CD14-positive monocyte (primary cell): ENCODE measurements at regions not wholly inside any gene's neighbourhood (a gene's known extent, or its start where the extent isn't known, plus 50 kb on each side); places are given as distances from the start of the nearest gene placed in this dataset.

Experiments
- DNase-seq, 3 donors: peaks; one replicate each; pipeline ENCODE4 v3.0.0-alpha.2; 2011 to 2022
- H2AFZ ChIP-seq: 2 replicates; pipeline ENCODE4 v1.6.0; 2012; ENCODE audit warnings: mild to moderate bottlenecking, low read depth, low read length, inconsistent platforms; ENCODE audit not compliant: insufficient read depth, poor library complexity, severe bottlenecking
- H3K27ac ChIP-seq, 2 donors: 1 replicate in 1 of 2; 2 replicates in 1 of 2; pipeline ENCODE4 v1.5.1; 2012 to 2013; ENCODE audit warnings: low read length in 2 of 2, control low read depth in 1 of 2, inconsistent platforms in 1 of 2, low read depth in 1 of 2, mild to moderate bottlenecking in 1 of 2
- H3K27me3 ChIP-seq, 2 donors: one replicate each; pipeline versions ENCODE4 v1.6.0 to v1.6.1; 2011 to 2013; ENCODE audit warnings: low read length in 2 of 2; ENCODE audit not compliant: control insufficient read depth in 2 of 2, insufficient read depth in 2 of 2
- H3K36me3 ChIP-seq, 2 donors: replicated peaks in 1 of 2; 1 replicate in 1 of 2; 2 replicates in 1 of 2; pipeline versions ENCODE4 v1.5.1 to v1.6.1; 2012 to 2013; ENCODE audit warnings: low read length in 2 of 2, control low read depth in 1 of 2, inconsistent platforms in 1 of 2, mild to moderate bottlenecking in 1 of 2; ENCODE audit not compliant: insufficient read depth in 2 of 2, control insufficient read depth in 1 of 2
- H3K4me1 ChIP-seq, 2 donors: 1 replicate in 1 of 2; 2 replicates in 1 of 2; pipeline versions ENCODE4 v1.5.1 to v1.6.1; 2012 to 2013; ENCODE audit warnings: low read length in 2 of 2, control low read depth in 1 of 2, inconsistent platforms in 1 of 2, mild to moderate bottlenecking in 1 of 2, moderate library complexity in 1 of 2; ENCODE audit not compliant: insufficient read depth in 2 of 2, control insufficient read depth in 1 of 2
- H3K4me2 ChIP-seq: replicated peaks from 2 replicates; pipeline ENCODE3; 2012; ENCODE audit warnings: low read length, moderate library complexity, mild to moderate bottlenecking; ENCODE audit not compliant: poor library complexity, severe bottlenecking; ENCODE audit errors: extremely low read depth
- H3K4me3 ChIP-seq, 3 experiments: fragments of 200-600 bp in 1 of 3; sonication (generic) in 1 of 3; replicated peaks in 1 of 3; 1 replicate in 2 of 3; 2 replicates in 1 of 3; pipeline ENCODE4 v1.5.1; 2011 to 2013; ENCODE audit warnings: low read length in 3 of 3, mild to moderate bottlenecking in 3 of 3, control low read depth in 2 of 3, low read depth in 2 of 3, inconsistent platforms in 1 of 3, moderate library complexity in 1 of 3
- H3K79me2 ChIP-seq: 2 replicates; pipeline ENCODE4 v1.6.0; 2012; ENCODE audit warnings: mild to moderate bottlenecking, control low read depth, inconsistent platforms, low read length, moderate library complexity; ENCODE audit not compliant: insufficient read depth
- H3K9ac ChIP-seq: 2 replicates; pipeline ENCODE4 v1.6.0; 2017; ENCODE audit warnings: low read length, mild to moderate bottlenecking; ENCODE audit not compliant: insufficient read depth, poor library complexity, severe bottlenecking
- H3K9me3 ChIP-seq, 2 donors: replicated peaks in 1 of 2; 1 replicate in 1 of 2; 2 replicates in 1 of 2; pipeline versions ENCODE4 v1.5.1 to v1.6.1; 2012 to 2013; ENCODE audit warnings: low read length in 2 of 2, control low read depth in 1 of 2; ENCODE audit not compliant: control insufficient read depth in 1 of 2, insufficient read depth in 1 of 2
- H4K20me1 ChIP-seq: 2 replicates; pipeline ENCODE4 v1.6.0; 2012; ENCODE audit warnings: mild to moderate bottlenecking, low read length, control low read depth, moderate library complexity; ENCODE audit not compliant: insufficient read depth
- H3K27ac Mint-ChIP-seq, 7 donors: one replicate each; pipeline ENCODE4 v1.8.0; 2020; ENCODE audit warnings: mild to moderate bottlenecking in 7 of 7, mixed read lengths in 7 of 7, moderate library complexity in 6 of 7, inconsistent platforms in 2 of 7
- H3K27me3 Mint-ChIP-seq, 3 donors: one replicate each; pipeline ENCODE4 v1.8.0; 2021 to 2022; ENCODE audit warnings: low read depth in 3 of 3, mild to moderate bottlenecking in 3 of 3, mixed read lengths in 3 of 3, moderate library complexity in 3 of 3, inconsistent platforms in 1 of 3
- H3K36me3 Mint-ChIP-seq, 2 donors: one replicate each; pipeline ENCODE4 v1.8.0; 2020; ENCODE audit warnings: mixed read lengths in 2 of 2, inconsistent platforms in 1 of 2, mild to moderate bottlenecking in 1 of 2
- H3K4me1 Mint-ChIP-seq: one replicate; pipeline ENCODE4 v1.8.0; 2020; ENCODE audit warnings: mild to moderate bottlenecking, mixed read lengths
- H3K4me3 Mint-ChIP-seq, 2 donors: one replicate each; pipeline ENCODE4 v1.8.0; 2020; ENCODE audit warnings: mild to moderate bottlenecking in 2 of 2, mixed read lengths in 2 of 2, moderate library complexity in 1 of 2
- H3K9me3 Mint-ChIP-seq, 7 donors: one replicate each; pipeline ENCODE4 v1.8.0; 2020 to 2022; ENCODE audit warnings: mixed read lengths in 7 of 7, mild to moderate bottlenecking in 6 of 7, moderate library complexity in 6 of 7, inconsistent platforms in 2 of 7
- CTCF ChIP-seq: fragments of 200-600 bp; IDR thresholded peaks from one replicate; pipeline ENCODE4 v1.8.0; 2022; ENCODE audit warnings: antibody characterized with exemption, mild to moderate bottlenecking
- WGBS: methylation state at CpG from one replicate; pipeline ENCODE4 v1.1.5; 2013; ENCODE audit warnings: missing lambda C conversion rate; ENCODE audit not compliant: insufficient coverage; 5-methylcytosine and 5-hydroxymethylcytosine counted together
- intact Hi-C, 2 donors: fragments of 100-400 bp; cut with micrococcal nuclease; formaldehyde crosslinking; loops; one replicate each; pipeline versions ENCODE4 v1.15.0 to v1.15.1; 2023

DNA sequence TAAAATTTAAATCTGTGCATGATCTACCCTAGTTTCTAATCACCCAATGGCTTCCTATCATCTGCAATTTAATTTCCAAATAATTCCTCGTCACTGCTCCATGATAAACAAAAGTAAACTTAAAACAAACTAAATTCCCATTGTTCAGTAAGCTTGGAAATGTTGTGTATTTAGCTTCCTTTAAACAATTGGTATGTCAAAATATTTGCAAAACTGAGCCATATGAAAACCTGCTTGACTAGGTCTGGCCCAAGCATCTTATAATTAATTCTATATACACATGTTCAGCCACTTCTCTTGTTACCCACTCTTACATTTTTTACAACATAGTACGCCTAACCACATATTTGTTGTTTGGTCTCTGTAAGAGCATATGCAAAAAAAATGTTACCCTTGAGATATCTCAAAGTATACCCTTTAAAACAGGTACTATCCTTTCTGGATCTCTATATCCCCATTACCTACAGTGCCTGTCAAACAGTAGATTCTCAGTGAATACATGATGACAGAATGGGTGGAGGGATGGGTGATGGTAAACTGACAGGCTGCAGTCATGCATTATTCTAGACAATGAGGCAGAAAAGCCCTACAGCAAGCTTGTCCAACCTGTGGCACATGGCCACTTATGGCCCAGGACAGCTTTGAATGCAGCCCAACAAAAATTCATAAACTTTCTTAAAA is 1277.9 kb upstream of the TENM4 start:
- H3K4me3 ChIP-seq: no peak overlapping the region
- no peak overlapping the region for H3K27ac ChIP-seq
- H3K4me1 Mint-ChIP-seq: no peaks in the 10 kb centered on the region
- H3K4me1 ChIP-seq: no peaks in the 10 kb centered on the region
- no peaks in the 10 kb centered on the region for H3K36me3 ChIP-seq
- no peak for DNase-seq
- H3K9me3 Mint-ChIP-seq: no peaks in the 10 kb centered on the region
- H2AFZ ChIP-seq: no peak overlapping the region
- H4K20me1 ChIP-seq: no peaks in the 10 kb centered on the region
- no peak overlapping the region for H3K4me2 ChIP-seq
- peaks cover 0 to 1% (median 0%) of the 10 kb centered on the region in 3 donors for H3K27me3 Mint-ChIP-seq
- no peak overlapping the region for H3K9ac ChIP-seq
- H3K9me3 ChIP-seq: no peaks in the 10 kb centered on the region
- no peak overlapping the region for H3K4me3 Mint-ChIP-seq
- H3K27me3 ChIP-seq: no peaks in the 10 kb centered on the region
- intact Hi-C loops: no loop called here
- TF ChIP-seq CTCF: no peak
- no peak overlapping the region for H3K27ac Mint-ChIP-seq
- H3K36me3 Mint-ChIP-seq: no peaks in the 10 kb centered on the region
- no CpG with 5 or more reads among the region's 2 CpGs for WGBS
- no peaks in the 10 kb centered on the region for H3K79me2 ChIP-seq

GRCh38 chr11:80702264-80702663 is 1261.4 kb upstream of the TENM4 start:
- TF ChIP-seq CTCF: no peak
- peaks cover 0 to 5% of the 10 kb centered on the region in 2 donors for H3K9me3 ChIP-seq
- no peak for DNase-seq
- no peak overlapping the region for H3K4me2 ChIP-seq
- H3K4me1 ChIP-seq: no peaks in the 10 kb centered on the region
- no peaks in the 10 kb centered on the region for H3K4me1 Mint-ChIP-seq
- no peak overlapping the region for H3K27ac ChIP-seq
- no peak overlapping the region for H3K4me3 ChIP-seq
- peaks cover 2 to 6% (median 4%) of the 10 kb centered on the region in 7 donors for H3K9me3 Mint-ChIP-seq
- H4K20me1 ChIP-seq: no peaks in the 10 kb centered on the region
- no peaks in the 10 kb centered on the region for H3K27me3 ChIP-seq
- WGBS: 60% methylated on average over 2 of the region's 2 CpGs
- no peak overlapping the region for H3K4me3 Mint-ChIP-seq
- no peak overlapping the region for H3K27ac Mint-ChIP-seq
- H2AFZ ChIP-seq: no peak overlapping the region
- H3K36me3 ChIP-seq: no peaks in the 10 kb centered on the region
- no peaks in the 10 kb centered on the region for H3K79me2 ChIP-seq
- H3K27me3 Mint-ChIP-seq: no peaks in the 10 kb centered on the region
- H3K36me3 Mint-ChIP-seq: no peaks in the 10 kb centered on the region
- H3K9ac ChIP-seq: no peak overlapping the region
- intact Hi-C loops: no loop called here
